WTC11 (cell line): ENCODE measurements at regions not wholly inside any gene's neighbourhood (a gene's known extent, or its start where the extent isn't known, plus 50 kb on each side); places are given as distances from the start of the nearest gene placed in this dataset.

Experiments
- ATAC-seq: fragments of 200-7000 bp; cut with Tn5 transposase; 2 replicates; pipeline ENCODE4 v1.10.0; 2021; ENCODE audit warnings: mild to moderate bottlenecking, moderate library complexity
- CTCF ChIA-PET: fragments of 300-600 bp; sonication (Branson Sonifier 250); formaldehyde crosslinking; loops from one replicate; lab custom pipeline; 2021; ENCODE audit warnings: antibody characterized with exemption; lab: Charles Lee
- POLR2A ChIA-PET: fragments of 350-600 bp; sonication (Branson Sonifier 250); formaldehyde crosslinking; loops from one replicate; lab custom pipeline; 2021; ENCODE audit warnings: antibody characterized with exemption; lab: Charles Lee
- DNase-seq: peaks from one replicate; pipeline ENCODE4 v3.0.0; 2021; ENCODE audit warnings: low spot score
- H3K27ac Mint-ChIP-seq: 2 replicates; pipeline ENCODE4 v1.8.0; 2021; ENCODE audit warnings: mixed read lengths
- H3K27me3 Mint-ChIP-seq: 2 replicates; pipeline ENCODE4 v1.8.0; 2021; ENCODE audit warnings: low read depth, mild to moderate bottlenecking, moderate library complexity, mixed read lengths
- H3K36me3 Mint-ChIP-seq: 2 replicates; pipeline ENCODE4 v1.8.0; 2021; ENCODE audit warnings: mixed read lengths
- H3K4me1 Mint-ChIP-seq: 2 replicates; pipeline ENCODE4 v1.8.0; 2022; ENCODE audit warnings: mixed read lengths
- H3K4me3 Mint-ChIP-seq: 2 replicates; pipeline ENCODE4 v1.8.0; 2021; ENCODE audit warnings: mild to moderate bottlenecking, moderate library complexity, mixed read lengths
- H3K9me3 Mint-ChIP-seq: 2 replicates; pipeline ENCODE4 v1.8.0; 2021; ENCODE audit warnings: mixed read lengths
- ARID4B ChIP-seq: sonication (generic); formaldehyde crosslinking; IDR thresholded peaks from 2 replicates; pipeline ENCODE4 v1.8.0; 2023; ENCODE audit warnings: missing genetic modification reagents, mild to moderate bottlenecking, borderline replicate concordance
- ATF1 ChIP-seq: sonication (generic); formaldehyde crosslinking; IDR thresholded peaks from 2 replicates; pipeline ENCODE4 v1.8.1; 2023; ENCODE audit warnings: mild to moderate bottlenecking, moderate library complexity, missing genetic modification reagents
- ATF3 ChIP-seq: sonication (generic); formaldehyde crosslinking; conservative IDR thresholded peaks from 2 replicates; pipeline ENCODE4 v1.8.1; 2022; ENCODE audit warnings: mild to moderate bottlenecking, missing genetic modification reagents
- ATF6 ChIP-seq: sonication (generic); formaldehyde crosslinking; IDR thresholded peaks from 2 replicates; pipeline ENCODE4 v1.8.1; 2023; ENCODE audit warnings: mild to moderate bottlenecking, missing genetic modification reagents
- CDX4 ChIP-seq: fragments of 250-450 bp; sonication (Bioruptor Pico); IDR thresholded peaks from 2 replicates; pipeline ENCODE4 v1.9.0; 2021; ENCODE audit warnings: moderate library complexity, mild to moderate bottlenecking, inconsistent platforms, borderline replicate concordance
- CREM ChIP-seq: sonication (generic); formaldehyde crosslinking; IDR thresholded peaks from 2 replicates; pipeline ENCODE4 v1.8.1; 2022; ENCODE audit warnings: mild to moderate bottlenecking, missing genetic modification reagents, moderate library complexity
- EMX1 ChIP-seq: fragments of 250-450 bp; sonication (Bioruptor Pico); IDR thresholded peaks from 2 replicates; pipeline ENCODE4 v1.8.0; 2021; ENCODE audit warnings: mild to moderate bottlenecking
- FOXJ3 ChIP-seq: sonication (generic); formaldehyde crosslinking; IDR thresholded peaks from 2 replicates; pipeline ENCODE4 v1.9.0; 2021; ENCODE audit warnings: missing genetic modification reagents, mild to moderate bottlenecking, borderline replicate concordance
- GRHL2 ChIP-seq: fragments of 250-450 bp; sonication (Bioruptor Pico); IDR thresholded peaks from 2 replicates; pipeline ENCODE4 v1.8.0; 2022; ENCODE audit warnings: mild to moderate bottlenecking, moderate library complexity; ENCODE audit not compliant: insufficient replicate concordance, severe bottlenecking
- JUN ChIP-seq: sonication (generic); formaldehyde crosslinking; IDR thresholded peaks from 2 replicates; pipeline ENCODE4 v1.8.0; 2023; ENCODE audit warnings: mild to moderate bottlenecking, missing genetic modification reagents
- MXD4 ChIP-seq: fragments of 250-450 bp; sonication (Bioruptor Pico); IDR thresholded peaks from 2 replicates; pipeline ENCODE4 v1.8.0; 2021; ENCODE audit warnings: mild to moderate bottlenecking, moderate library complexity, borderline replicate concordance
- NFE2L1 ChIP-seq: sonication (generic); formaldehyde crosslinking; IDR thresholded peaks from 2 replicates; pipeline ENCODE4 v1.8.1; 2023; ENCODE audit warnings: missing genetic modification reagents
- NFYB ChIP-seq: sonication (generic); formaldehyde crosslinking; conservative IDR thresholded peaks from 2 replicates; pipeline ENCODE4 v1.8.0; 2022; ENCODE audit warnings: low read depth, missing genetic modification reagents
- PREB ChIP-seq: sonication (generic); formaldehyde crosslinking; IDR thresholded peaks from 2 replicates; pipeline ENCODE4 v1.8.1; 2022; ENCODE audit warnings: mild to moderate bottlenecking, missing genetic modification reagents, moderate library complexity, borderline replicate concordance
- SMAD4 ChIP-seq: sonication (generic); formaldehyde crosslinking; IDR thresholded peaks from 2 replicates; pipeline ENCODE4 v1.8.0; 2022; ENCODE audit warnings: mild to moderate bottlenecking, missing genetic modification reagents
- SP1 ChIP-seq: sonication (generic); formaldehyde crosslinking; conservative IDR thresholded peaks from 2 replicates; pipeline ENCODE4 v1.8.1; 2022; ENCODE audit warnings: missing genetic modification reagents
- TEAD1 ChIP-seq: sonication (generic); formaldehyde crosslinking; IDR thresholded peaks from 2 replicates; pipeline ENCODE4 v1.8.0; 2022; ENCODE audit warnings: mild to moderate bottlenecking, missing genetic modification reagents
- ZMAT4 ChIP-seq: fragments of 250-450 bp; sonication (Bioruptor Pico); IDR thresholded peaks from 2 replicates; pipeline ENCODE4 v1.9.0; 2021; ENCODE audit warnings: mild to moderate bottlenecking
- ZNF121 ChIP-seq: sonication (generic); formaldehyde crosslinking; IDR thresholded peaks from 2 replicates; pipeline ENCODE4 v1.8.0; 2023; ENCODE audit warnings: missing genetic modification reagents
- ZNF138 ChIP-seq: sonication (generic); formaldehyde crosslinking; conservative IDR thresholded peaks from 2 replicates; pipeline ENCODE4 v1.8.1; 2022; ENCODE audit warnings: mild to moderate bottlenecking, moderate library complexity, missing genetic modification reagents
- ZNF317 ChIP-seq: sonication (generic); formaldehyde crosslinking; IDR thresholded peaks from 2 replicates; pipeline ENCODE4 v1.8.1; 2023; ENCODE audit warnings: low read depth, mild to moderate bottlenecking, moderate library complexity, missing genetic modification reagents, borderline replicate concordance
- ZNF396 ChIP-seq: fragments of 250-450 bp; sonication (Bioruptor Pico); IDR thresholded peaks from 2 replicates; pipeline ENCODE4 v1.8.0; 2021; ENCODE audit warnings: mild to moderate bottlenecking, moderate library complexity, borderline replicate concordance
- ZSCAN18 ChIP-seq: fragments of 250-450 bp; sonication (Bioruptor Pico); IDR thresholded peaks from 2 replicates; pipeline ENCODE4 v2.1.2; 2022; ENCODE audit warnings: mild to moderate bottlenecking, moderate library complexity

GRCh38 chr3:72282918-72283317, 498.0 kb upstream of the PROK2 start:
- Mint-ChIP-seq H3K9me3 (peaks cover 14% of the 10 kb centered on the region), H3K4me3 (no peak overlapping the region), H3K4me1 (no peaks in the 10 kb centered on the region), H3K27me3 (no peaks in the 10 kb centered on the region), H3K27ac (no peak overlapping the region), H3K36me3 (no peaks in the 10 kb centered on the region)
- ATAC-seq = no peak
- POLR2A ChIA-PET = no interaction called here
- CTCF ChIA-PET = no interaction called here
- no peak for TF ChIP-seq FOXJ3 (CRISPR knock-in tag)
- no peak for TF ChIP-seq SMAD4 (CRISPR knock-in tag)
- no peak for TF ChIP-seq EMX1 (CRISPR knock-in tag)
- no peak for TF ChIP-seq TEAD1
- no peak for TF ChIP-seq ATF6 (CRISPR knock-in tag)
- no peak for TF ChIP-seq MXD4 (CRISPR knock-in tag)
- no peak for TF ChIP-seq CREM
- no peak for TF ChIP-seq NFE2L1 (CRISPR knock-in tag)
- no peak for TF ChIP-seq ATF3 (CRISPR knock-in tag)
- TF ChIP-seq GRHL2 (CRISPR knock-in tag) = no peak
- TF ChIP-seq ARID4B (CRISPR knock-in tag) = no peak
- TF ChIP-seq CDX4 (CRISPR knock-in tag) = no peak
- TF ChIP-seq JUN (CRISPR knock-in tag) = no peak
- no peak for TF ChIP-seq PREB (CRISPR knock-in tag)
- no peak for DNase-seq

- no peak overlapping the region for H3K27ac Mint-ChIP-seq
- POLR2A ChIA-PET = no interaction called here
Observed at GRCh38 chr3:72281551-72281950, 496.6 kb upstream of the PROK2 start.

More at GRCh38 chr3:72281551-72281950, 496.6 kb upstream of the PROK2 start:
- TF ChIP-seq ZMAT4 (no peak), ZNF396 (CRISPR knock-in tag) (no peak), SP1 (CRISPR knock-in tag) (no peak), ZNF317 (CRISPR knock-in tag) (no peak), ZNF138 (CRISPR knock-in tag) (no peak), NFYB (no peak), ZSCAN18 (CRISPR knock-in tag) (no peak), ZNF121 (CRISPR knock-in tag) (no peak), ATF1 (CRISPR knock-in tag) (no peak)
- CTCF ChIA-PET = interaction anchor here (0.5 kb wide), 1 partner anchor 1082 kb away, joined by 3 read pairs; no protein-coding TSS in a partner anchor
- Mint-ChIP-seq H3K36me3 (no peaks in the 10 kb centered on the region), H3K4me3 (no peak overlapping the region), H3K9me3 (peaks cover 14% of the 10 kb centered on the region), H3K4me1 (no peaks in the 10 kb centered on the region), H3K27me3 (no peaks in the 10 kb centered on the region)
- DNase-seq = no peak
- ATAC-seq = no peak
